PC-3 (cell line): ENCODE measurements at regions not wholly inside any gene's neighbourhood (a gene's known extent, or its start where the extent isn't known, plus 50 kb on each side); places are given as distances from the start of the nearest gene placed in this dataset.

Experiments used
- ATAC-seq: fragments of 200-7000 bp; cut with Tn5 transposase; 2 replicates; pipeline ENCODE4 v1.9.1; 2020; ENCODE audit warnings: mild to moderate bottlenecking, moderate library complexity
- BruUV-seq: library from RNA; stranded (reverse); fragments of 400-500 nt; replicated peaks from 2 replicates; lab custom pipeline; 2021; lab: Mats Ljungman, UMichigan
- CTCF ChIA-PET: fragments of 300-600 bp; sonication (Branson Sonifier 250); formaldehyde crosslinking; loops from one replicate; lab custom pipeline; 2022; ENCODE audit warnings: antibody characterized with exemption; lab: Charles Lee
- POLR2A ChIA-PET: fragments of 300-600 bp; sonication (Branson Sonifier 250); formaldehyde crosslinking; loops from one replicate; lab custom pipeline; 2022; ENCODE audit warnings: antibody characterized with exemption; ENCODE audit not compliant: unreplicated experiment; lab: Charles Lee
- DNase-seq: peaks from one replicate; pipeline ENCODE4 v3.0.0-alpha.2; 2015
- H2AFZ ChIP-seq: fragments of 300-600 bp; sonication (generic); 2 replicates; pipeline ENCODE4 v1.6.0; 2016; ENCODE audit warnings: antibody characterized with exemption, low read length
- H3F3A ChIP-seq: fragments of 300-600 bp; sonication (generic); one replicate; pipeline ENCODE4 v1.6.0; 2017; ENCODE audit warnings: antibody characterized with exemption, low read length, control low read depth, mild to moderate bottlenecking; ENCODE audit not compliant: unreplicated experiment
- H3K27ac ChIP-seq: fragments of 300-600 bp; sonication (generic); 2 replicates; pipeline ENCODE4 v1.5.1; 2016; ENCODE audit warnings: mild to moderate bottlenecking, low read length
- H3K27me3 ChIP-seq: fragments of 300-600 bp; sonication (generic); 2 replicates; pipeline ENCODE4 v1.6.1; 2016; ENCODE audit warnings: low read length, mixed read lengths
- H3K36me3 ChIP-seq: fragments of 300-600 bp; sonication (generic); 2 replicates; pipeline ENCODE4 v1.6.1; 2016; ENCODE audit warnings: low read depth, mixed run types, low read length, mixed read lengths
- H3K4me1 ChIP-seq: fragments of 300-600 bp; sonication (generic); 2 replicates; pipeline ENCODE4 v1.5.1; 2016; ENCODE audit warnings: low read length; ENCODE audit not compliant: insufficient read depth
- H3K4me2 ChIP-seq: fragments of 300-600 bp; sonication (generic); 2 replicates; pipeline ENCODE4 v1.6.0; 2016; ENCODE audit warnings: low read length
- H3K4me3 ChIP-seq: fragments of 300-600 bp; sonication (generic); 2 replicates; pipeline ENCODE4 v1.5.1; 2016; ENCODE audit warnings: mild to moderate bottlenecking, low read length, mixed read lengths
- H3K79me2 ChIP-seq: fragments of 300-600 bp; sonication (generic); 2 replicates; pipeline ENCODE4 v1.6.1; 2017; ENCODE audit warnings: low read length, mixed read lengths
- H3K9ac ChIP-seq: fragments of 300-600 bp; sonication (generic); 2 replicates; pipeline ENCODE4 v1.6.0; 2016; ENCODE audit warnings: mild to moderate bottlenecking, low read length
- H3K9me2 ChIP-seq: fragments of 300-600 bp; sonication (generic); replicated peaks from 2 replicates; pipeline ENCODE4 v1.6.1; 2016; ENCODE audit warnings: mixed run types, low read length, mixed read lengths
- H3K9me3 ChIP-seq: fragments of 300-600 bp; sonication (generic); 2 replicates; pipeline ENCODE4 v1.6.1; 2016; ENCODE audit warnings: low read length, mixed read lengths
- H4K20me1 ChIP-seq: fragments of 300-600 bp; sonication (generic); 2 replicates; pipeline ENCODE4 v1.6.1; 2016; ENCODE audit warnings: low read length, mixed read lengths
- CTCF ChIP-seq: fragments of 300-600 bp; sonication (generic); conservative IDR thresholded peaks from 2 replicates; pipeline ENCODE4 v1.5.1; 2017; ENCODE audit warnings: antibody characterized with exemption, low read depth, mild to moderate bottlenecking, low read length
- EZH2 ChIP-seq: fragments of 300-600 bp; sonication (generic); IDR thresholded peaks from one replicate; pipeline ENCODE4 v1.6.1; 2017; ENCODE audit warnings: antibody characterized with exemption, mild to moderate bottlenecking, low read length; ENCODE audit not compliant: unreplicated experiment
- EZH2phosphoT487 ChIP-seq: fragments of 300-600 bp; sonication (generic); IDR thresholded peaks from 2 replicates; pipeline ENCODE4 v1.6.1; 2018; ENCODE audit warnings: mild to moderate bottlenecking, antibody characterized with exemption, low read length, borderline replicate concordance
- intact Hi-C: fragments of 100-400 bp; cut with micrococcal nuclease; formaldehyde crosslinking; loops from 2 replicates; pipeline ENCODE4 v1.9.0; 2023

GRCh38 chr18:5646739-5647138 is 102.9 kb upstream of the EPB41L3 start:
- BruUV-seq: no TSS peak
- H3F3A ChIP-seq: no peaks in the 10 kb centered on the region

GRCh38 chr18:5643288-5643687 is 99.5 kb upstream of the EPB41L3 start:
- Histone ChIP-seq H3K4me2 (no peak overlapping the region), H3K27me3 (peaks cover 25% of the 10 kb centered on the region), H3K9me3 (no peaks in the 10 kb centered on the region), H3F3A (no peaks in the 10 kb centered on the region), H3K4me1 (no peaks in the 10 kb centered on the region), H3K9me2 (no peaks in the 10 kb centered on the region), H2AFZ (no peak overlapping the region), H3K27ac (no peak overlapping the region), H3K9ac (no peak overlapping the region), H4K20me1 (no peaks in the 10 kb centered on the region), H3K79me2 (no peaks in the 10 kb centered on the region), H3K4me3 (no peak overlapping the region), H3K36me3 (no peaks in the 10 kb centered on the region)
- ATAC-seq: no peak
- no peak for DNase-seq
- intact Hi-C loops: no loop called here
- TF ChIP-seq EZH2phosphoT487 (no peak), CTCF (no peak), EZH2 (no peak)
- BruUV-seq: no TSS peak
- CTCF ChIA-PET: no interaction called here
- POLR2A ChIA-PET: no interaction called here

More at GRCh38 chr18:5646739-5647138, 102.9 kb upstream of the EPB41L3 start:
- ChIA-PET CTCF (no interaction called here), POLR2A (no interaction called here)
- no peak overlapping the region for H3K4me2 ChIP-seq
- H3K9me2 ChIP-seq: no peaks in the 10 kb centered on the region
- no peak overlapping the region for H3K4me3 ChIP-seq
- H3K27me3 ChIP-seq: peaks cover 15% of the 10 kb centered on the region; the same call in 1 of the 2 replicates
- ATAC-seq (no peak), DNase-seq (no peak)
- no peak overlapping the region for H3K9ac ChIP-seq
- no peaks in the 10 kb centered on the region for H3K79me2 ChIP-seq
- H3K36me3 ChIP-seq: no peaks in the 10 kb centered on the region
- no peak for TF ChIP-seq CTCF
- no peak for TF ChIP-seq EZH2
- no peak for TF ChIP-seq EZH2phosphoT487
- H2AFZ ChIP-seq: no peak overlapping the region
- no peak overlapping the region for H3K27ac ChIP-seq
- no peaks in the 10 kb centered on the region for H4K20me1 ChIP-seq
- H3K4me1 ChIP-seq: no peaks in the 10 kb centered on the region
- no peaks in the 10 kb centered on the region for H3K9me3 ChIP-seq
- intact Hi-C loops: no loop called here

- Histone ChIP-seq H3F3A (no peaks in the 10 kb centered on the region), H2AFZ (no peak overlapping the region), H3K4me2 (no peak overlapping the region), H4K20me1 (no peaks in the 10 kb centered on the region), H3K36me3 (no peaks in the 10 kb centered on the region), H3K4me3 (no peak overlapping the region), H3K27me3 (peaks cover 28% of the 10 kb centered on the region), H3K27ac (no peak overlapping the region), H3K79me2 (no peaks in the 10 kb centered on the region), H3K4me1 (no peaks in the 10 kb centered on the region), H3K9ac (no peak overlapping the region), H3K9me2 (no peaks in the 10 kb centered on the region), H3K9me3 (no peaks in the 10 kb centered on the region)
- intact Hi-C loops: no loop called here
- ATAC-seq (no peak), DNase-seq (no peak)
- BruUV-seq: no TSS peak
- ChIA-PET CTCF (no interaction called here), POLR2A (no interaction called here)
- TF ChIP-seq EZH2 (no peak), EZH2phosphoT487 (no peak), CTCF (no peak)
Measured at GRCh38 chr18:5640939-5641338, 97.1 kb upstream of the EPB41L3 start.
